ENCODE measurements at regions not wholly inside any gene's neighbourhood (a gene's known extent, or its start where the extent isn't known, plus 50 kb on each side); places are given as distances from the start of the nearest gene placed in this dataset.

GRCh38 chr15:95979286-95979685, 351.2 kb upstream of the NR2F2 start:
- Mint-ChIP-seq H3K27ac (no peak overlapping the region), H3K4me3 (no peak overlapping the region), H3K27me3 (peaks cover 6% of the 10 kb centered on the region), H3K9me3 (no peaks in the 10 kb centered on the region), H3K4me1 (no peaks in the 10 kb centered on the region), H3K36me3 (ENCODE audit: low read depth) (no peaks in the 10 kb centered on the region)
- DNase-seq (no peak), ATAC-seq (no peak)

GRCh38 chr15:95981209-95981608, 349.3 kb upstream of the NR2F2 start:
- DNase-seq: no peak
- H3K27ac Mint-ChIP-seq: no peak overlapping the region
- H3K4me1 Mint-ChIP-seq: no peaks in the 10 kb centered on the region
- no peak for ATAC-seq
- no peaks in the 10 kb centered on the region for H3K9me3 Mint-ChIP-seq
- H3K36me3 Mint-ChIP-seq (ENCODE audit: low read depth): no peaks in the 10 kb centered on the region
- H3K27me3 Mint-ChIP-seq: peaks cover 3% of the 10 kb centered on the region
- no peak overlapping the region for H3K4me3 Mint-ChIP-seq

- H3K27me3 Mint-ChIP-seq: peaks cover 19% of the 10 kb centered on the region
- ATAC-seq: no peak
- no peaks in the 10 kb centered on the region for H3K9me3 Mint-ChIP-seq
- no peak overlapping the region for H3K4me3 Mint-ChIP-seq
- peaks cover 12% of the 10 kb centered on the region for H3K4me1 Mint-ChIP-seq
- DNase-seq: no peak
- no peak overlapping the region for H3K27ac Mint-ChIP-seq
- peaks cover 2% of the 10 kb centered on the region for H3K36me3 Mint-ChIP-seq (ENCODE audit: low read depth)
Measured at GRCh38 chr15:95987299-95987698, 343.2 kb upstream of the NR2F2 start.

GRCh38 chr15:95987886-95988573, 342.5 kb upstream of the NR2F2 start:
- Mint-ChIP-seq H3K27ac (no peak overlapping the region), H3K27me3 (peaks cover 19% of the 10 kb centered on the region), H3K9me3 (no peaks in the 10 kb centered on the region), H3K4me1 (peaks cover 12% of the 10 kb centered on the region), H3K36me3 (ENCODE audit: low read depth) (peaks cover 2% of the 10 kb centered on the region), H3K4me3 (no peak overlapping the region)
- ATAC-seq (no peak), DNase-seq (no peak)

GRCh38 chr15:95988574-95988887, 342.0 kb upstream of the NR2F2 start:
- Mint-ChIP-seq H3K4me3 (no peak overlapping the region), H3K27me3 (peaks cover 19% of the 10 kb centered on the region), H3K36me3 (ENCODE audit: low read depth) (peaks cover 2% of the 10 kb centered on the region), H3K27ac (no peak overlapping the region), H3K4me1 (peaks cover 12% of the 10 kb centered on the region), H3K9me3 (no peaks in the 10 kb centered on the region)
- DNase-seq: no peak
- ATAC-seq: no peak

GRCh38 chr15:95989392-95989791, 341.1 kb upstream of the NR2F2 start:
- Mint-ChIP-seq H3K36me3 (ENCODE audit: low read depth) (peaks cover 2% of the 10 kb centered on the region), H3K27ac (no peak overlapping the region), H3K9me3 (no peaks in the 10 kb centered on the region), H3K4me3 (no peak overlapping the region), H3K27me3 (peaks cover 19% of the 10 kb centered on the region), H3K4me1 (peaks cover 12% of the 10 kb centered on the region)
- ATAC-seq: no peak
- DNase-seq: no peak

DNA sequence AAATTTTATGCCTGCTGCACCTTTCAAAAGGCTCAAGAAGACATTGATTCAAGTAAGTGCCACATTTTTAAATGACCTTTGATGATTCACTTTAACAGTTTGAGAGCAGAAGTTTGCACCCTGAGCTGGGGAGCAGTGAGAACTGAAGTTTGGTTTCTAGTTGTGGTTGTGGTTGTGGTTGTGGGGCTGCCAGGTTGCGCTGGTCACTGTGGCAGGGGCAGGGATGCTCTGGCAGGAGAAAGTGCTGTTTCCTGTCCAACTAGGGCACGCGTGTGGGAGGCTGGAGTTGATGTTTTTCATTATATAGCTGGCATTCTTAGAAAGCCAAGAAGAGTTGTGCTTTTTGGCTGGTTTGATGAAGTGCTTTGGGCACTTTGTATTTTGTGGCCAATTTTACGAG, 339.7 kb upstream of the NR2F2 start:
- peak; percentile 40 for ATAC-seq
- Mint-ChIP-seq H3K27ac (peak overlapping the region; percentile 86), H3K4me1 (peaks cover 19% of the 10 kb centered on the region), H3K9me3 (no peaks in the 10 kb centered on the region), H3K27me3 (peaks cover 22% of the 10 kb centered on the region), H3K36me3 (ENCODE audit: low read depth) (peaks cover 2% of the 10 kb centered on the region), H3K4me3 (peak overlapping the region; percentile 39)
- peak; percentile 15 for DNase-seq

DNA sequence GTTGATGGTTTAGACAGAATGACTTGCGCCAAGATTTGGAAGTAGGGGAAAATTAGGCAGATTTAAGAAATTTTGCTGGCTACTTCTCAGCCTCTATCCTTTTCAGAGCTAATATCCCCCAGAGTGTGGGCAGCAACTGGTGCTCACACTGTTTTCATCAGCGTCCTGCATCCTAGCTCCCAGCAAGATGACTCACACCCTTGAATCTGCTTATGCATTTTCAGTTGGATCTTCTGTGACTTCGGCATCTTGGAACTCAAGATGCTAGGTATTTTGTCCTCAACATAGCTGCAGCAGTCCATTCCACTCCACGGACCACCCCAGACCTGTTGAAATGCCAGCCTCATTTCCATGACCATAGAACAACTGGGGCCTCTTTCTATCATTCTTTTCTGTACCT, 336.1 kb upstream of the NR2F2 start:
- H3K4me1 Mint-ChIP-seq: peaks cover 28% of the 10 kb centered on the region
- no peak for DNase-seq
- ATAC-seq: no peak
- peaks cover 26% of the 10 kb centered on the region for H3K27me3 Mint-ChIP-seq
- no peak overlapping the region for H3K4me3 Mint-ChIP-seq
- H3K9me3 Mint-ChIP-seq: no peaks in the 10 kb centered on the region
- H3K36me3 Mint-ChIP-seq (ENCODE audit: low read depth): peaks cover 2% of the 10 kb centered on the region
- no peak overlapping the region for H3K27ac Mint-ChIP-seq

- no peak overlapping the region for H3K4me3 Mint-ChIP-seq
- H3K4me1 Mint-ChIP-seq: peaks cover 21% of the 10 kb centered on the region
- DNase-seq (no peak), ATAC-seq (no peak)
- peaks cover 24% of the 10 kb centered on the region for H3K27me3 Mint-ChIP-seq
- no peak overlapping the region for H3K27ac Mint-ChIP-seq
- H3K9me3 Mint-ChIP-seq: no peaks in the 10 kb centered on the region
- peaks cover 2% of the 10 kb centered on the region for H3K36me3 Mint-ChIP-seq (ENCODE audit: low read depth)
Measured at GRCh38 chr15:95995375-95996168, 334.9 kb upstream of the NR2F2 start.

- Mint-ChIP-seq H3K9me3 (no peaks in the 10 kb centered on the region), H3K4me1 (peaks cover 16% of the 10 kb centered on the region), H3K27me3 (peaks cover 18% of the 10 kb centered on the region), H3K36me3 (ENCODE audit: low read depth) (no peaks in the 10 kb centered on the region), H3K27ac (no peak overlapping the region), H3K4me3 (no peak overlapping the region)
- ATAC-seq (peak; percentile 61), DNase-seq (no peak)
Measured at GRCh38 chr15:95996494-95996893, 334.0 kb upstream of the NR2F2 start.

GRCh38 chr15:95998935-95999334, 331.6 kb upstream of the NR2F2 start:
- H3K4me3 Mint-ChIP-seq: no peak overlapping the region
- no peak for ATAC-seq
- DNase-seq: no peak
- no peaks in the 10 kb centered on the region for H3K9me3 Mint-ChIP-seq
- H3K27me3 Mint-ChIP-seq: peaks cover 22% of the 10 kb centered on the region
- H3K27ac Mint-ChIP-seq: no peak overlapping the region
- no peaks in the 10 kb centered on the region for H3K36me3 Mint-ChIP-seq (ENCODE audit: low read depth)
- H3K4me1 Mint-ChIP-seq: peaks cover 16% of the 10 kb centered on the region

DNA sequence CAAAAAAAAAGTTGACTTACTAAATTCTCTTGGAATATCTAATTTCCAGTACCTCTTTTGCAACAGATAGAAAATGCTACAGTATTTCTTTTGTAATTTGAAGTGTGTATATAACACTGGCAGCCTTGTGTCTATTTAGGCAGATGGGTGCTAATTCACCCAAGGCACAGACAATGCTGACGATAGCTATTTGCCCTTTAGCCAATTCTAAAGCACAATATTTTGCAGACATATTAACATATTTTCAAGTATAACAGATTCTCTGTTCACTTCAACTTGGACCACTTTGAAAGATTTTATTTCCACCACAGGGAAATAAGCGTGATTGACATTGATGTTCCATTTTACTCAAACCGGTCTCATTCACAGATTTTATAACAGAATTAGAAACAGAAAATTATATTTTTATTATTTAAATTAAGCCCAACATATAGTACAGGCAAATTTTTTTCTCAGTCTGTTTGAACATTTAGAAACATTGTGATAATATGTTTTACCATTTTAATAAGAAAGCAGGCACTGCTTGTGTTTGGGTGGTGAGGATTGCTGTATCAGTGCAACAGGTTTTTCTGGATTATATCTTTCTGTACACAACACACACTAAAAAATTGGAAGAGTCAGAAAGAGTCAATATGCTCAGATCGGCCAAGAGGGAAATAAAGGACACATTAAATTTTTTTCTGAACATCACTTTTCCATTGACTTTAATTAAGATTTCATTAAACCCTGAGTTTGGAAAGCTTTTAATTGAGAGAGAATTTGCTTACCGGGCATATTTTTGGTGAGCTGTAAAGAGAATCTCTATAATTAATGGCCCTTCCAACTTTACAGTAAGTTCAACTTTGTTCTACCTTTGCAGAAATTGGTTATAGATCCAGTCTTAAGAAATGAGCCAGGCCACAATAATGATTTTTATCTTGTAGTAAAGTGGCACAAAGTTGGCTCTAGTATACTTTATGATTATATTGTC, 327.3 kb upstream of the NR2F2 start:
- H3K27me3 Mint-ChIP-seq: peaks cover 24% of the 10 kb centered on the region

GRCh38 chr15:96005906-96006305, 324.6 kb upstream of the NR2F2 start:
- Mint-ChIP-seq H3K9me3 (no peaks in the 10 kb centered on the region), H3K4me1 (no peaks in the 10 kb centered on the region), H3K36me3 (ENCODE audit: low read depth) (no peaks in the 10 kb centered on the region), H3K27ac (no peak overlapping the region), H3K27me3 (peaks cover 19% of the 10 kb centered on the region), H3K4me3 (no peak overlapping the region)
- DNase-seq (no peak), ATAC-seq (no peak)

More for the DNA sequence above, 327.3 kb upstream of the NR2F2 start:
- ATAC-seq (no peak), DNase-seq (no peak)
- H3K4me3 Mint-ChIP-seq: no peak overlapping the region
- H3K36me3 Mint-ChIP-seq (ENCODE audit: low read depth): no peaks in the 10 kb centered on the region
- no peaks in the 10 kb centered on the region for H3K4me1 Mint-ChIP-seq
- no peaks in the 10 kb centered on the region for H3K9me3 Mint-ChIP-seq
- H3K27ac Mint-ChIP-seq: no peak overlapping the region

DNA sequence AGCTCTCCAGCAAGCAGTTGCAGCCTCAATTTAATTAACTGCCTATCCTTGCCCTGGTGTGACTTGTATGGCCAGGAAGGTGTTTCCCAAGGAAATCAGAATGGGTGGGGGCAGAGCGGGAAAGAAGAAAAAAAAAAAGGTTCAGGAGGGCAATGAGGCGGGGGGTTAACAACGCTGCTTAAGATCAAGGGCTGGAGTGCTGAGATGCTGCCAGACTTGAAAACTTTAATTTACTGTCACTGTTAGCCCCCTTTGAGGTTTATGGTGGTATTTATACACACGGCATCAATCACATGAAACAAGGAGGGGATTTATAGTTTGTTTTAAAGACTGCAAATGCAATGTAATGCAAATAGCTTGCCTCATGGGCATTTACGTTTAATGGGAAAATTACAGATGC, 319.4 kb upstream of the NR2F2 start:
- ATAC-seq (no peak), DNase-seq (no peak)
- Mint-ChIP-seq H3K4me1 (no peaks in the 10 kb centered on the region), H3K4me3 (no peak overlapping the region), H3K27ac (no peak overlapping the region), H3K36me3 (ENCODE audit: low read depth) (no peaks in the 10 kb centered on the region), H3K27me3 (peaks cover 23% of the 10 kb centered on the region), H3K9me3 (no peaks in the 10 kb centered on the region)

All from activated naive CD8-positive, alpha-beta T cell treated with anti-CD3 and anti-CD28 coated beads, Interleukin-2, amount 50 U/mL, for 24 hours (primary cell).